ENCODE measurements at regions not wholly inside any gene's neighbourhood (a gene's known extent, or its start where the extent isn't known, plus 50 kb on each side); places are given as distances from the start of the nearest gene placed in this dataset.

DNA sequence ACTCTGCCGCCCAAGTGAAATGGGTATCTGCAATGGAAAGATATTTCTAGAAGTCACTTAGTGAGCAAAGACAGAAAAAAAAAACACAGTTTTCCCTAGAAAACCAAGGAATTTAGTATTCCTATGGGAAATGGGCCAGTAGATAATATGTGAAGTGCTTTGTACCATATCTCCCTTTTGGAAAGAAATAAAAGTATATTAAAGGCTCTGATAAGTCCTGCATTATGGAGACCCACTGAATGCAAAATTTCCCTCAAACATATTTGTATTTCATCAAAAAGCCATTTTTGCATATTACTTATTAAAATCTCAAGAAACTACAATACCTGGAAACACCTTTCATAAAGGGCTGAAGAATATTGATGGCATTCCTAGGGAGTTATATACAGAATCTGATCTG, 51.6 kb upstream of the DYNLRB2 start:
- Histone ChIP-seq H3K27ac (ENCODE audit: low read depth, low read length) (no peak overlapping the region), H3K4me3 (ENCODE audit: low read length) (no peak overlapping the region), H3K36me3 (ENCODE audit: insufficient read depth, low read length) (no peaks in the 10 kb centered on the region), H3K4me1 (ENCODE audit: insufficient read depth, low read length) (no peaks in the 10 kb centered on the region), H3K27me3 (ENCODE audit: insufficient read depth, low read length, poor library complexity, severe bottlenecking) (no peaks in the 10 kb centered on the region), H3K9me3 (ENCODE audit: low read length) (no peaks in the 10 kb centered on the region)
- DNase-seq = no peak
- ChIA-PET CTCF (no interaction called here), POLR2A (no interaction called here)
- Mint-ChIP-seq H3K27me3 (peaks cover 15 to 33% of the 10 kb centered on the region in 2 donors), H3K4me3 (no peak overlapping the region), H3K9me3 (no peaks in the 10 kb centered on the region), H3K4me1 (no peaks in the 10 kb centered on the region), H3K27ac (no peak overlapping the region), H3K36me3 (no peaks in the 10 kb centered on the region)

DNA sequence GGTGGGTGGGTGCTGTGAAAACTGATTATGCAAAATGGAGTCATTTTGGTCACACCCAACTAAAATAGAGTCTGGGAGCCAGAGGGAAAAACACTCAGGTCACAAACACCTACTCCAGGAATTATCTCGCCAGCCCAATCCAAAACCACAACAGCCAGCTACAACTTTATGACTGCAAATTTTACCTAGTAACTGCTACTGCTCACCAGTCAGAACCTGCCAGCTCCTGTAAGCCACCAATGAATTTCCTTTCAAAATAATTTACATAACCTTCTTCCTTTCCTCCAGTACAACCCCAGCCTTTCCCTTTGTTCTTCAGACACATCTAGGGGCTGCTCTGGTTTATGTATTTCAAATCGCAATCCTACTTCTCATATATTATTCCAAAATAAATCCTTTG, 52.6 kb upstream of the DYNLRB2 start:
- Mint-ChIP-seq H3K4me1 (no peaks in the 10 kb centered on the region), H3K27ac (no peak overlapping the region), H3K4me3 (no peak overlapping the region), H3K27me3 (peaks cover 16 to 36% of the 10 kb centered on the region in 2 donors), H3K36me3 (no peaks in the 10 kb centered on the region), H3K9me3 (no peaks in the 10 kb centered on the region)
- Histone ChIP-seq H3K36me3 (ENCODE audit: insufficient read depth, low read length) (no peaks in the 10 kb centered on the region), H3K27me3 (ENCODE audit: insufficient read depth, low read length, poor library complexity, severe bottlenecking) (no peaks in the 10 kb centered on the region), H3K27ac (ENCODE audit: low read depth, low read length) (no peak overlapping the region), H3K4me3 (ENCODE audit: low read length) (no peak overlapping the region), H3K4me1 (ENCODE audit: insufficient read depth, low read length) (no peaks in the 10 kb centered on the region), H3K9me3 (ENCODE audit: low read length) (no peaks in the 10 kb centered on the region)
- no peak for DNase-seq
- POLR2A ChIA-PET = no interaction called here
- CTCF ChIA-PET = no interaction called here

GRCh38 chr16:80480664-80481063, 60.1 kb upstream of the DYNLRB2 start:
- ChIA-PET POLR2A (no interaction called here), CTCF (no interaction called here)
- Histone ChIP-seq H3K27ac (ENCODE audit: low read depth, low read length) (no peak overlapping the region), H3K4me1 (ENCODE audit: insufficient read depth, low read length) (no peaks in the 10 kb centered on the region), H3K4me3 (ENCODE audit: low read length) (no peak overlapping the region), H3K27me3 (ENCODE audit: insufficient read depth, low read length, poor library complexity, severe bottlenecking) (no peaks in the 10 kb centered on the region), H3K9me3 (ENCODE audit: low read length) (no peaks in the 10 kb centered on the region), H3K36me3 (ENCODE audit: insufficient read depth, low read length) (no peaks in the 10 kb centered on the region)
- H3K27ac Mint-ChIP-seq = no peak overlapping the region
- no peaks in the 10 kb centered on the region for H3K4me1 Mint-ChIP-seq
- H3K27me3 Mint-ChIP-seq = peaks cover 18 to 29% of the 10 kb centered on the region in 2 donors
- DNase-seq = no peak
- H3K9me3 Mint-ChIP-seq = no peaks in the 10 kb centered on the region
- H3K36me3 Mint-ChIP-seq = no peaks in the 10 kb centered on the region
- H3K4me3 Mint-ChIP-seq = no peak overlapping the region

DNA sequence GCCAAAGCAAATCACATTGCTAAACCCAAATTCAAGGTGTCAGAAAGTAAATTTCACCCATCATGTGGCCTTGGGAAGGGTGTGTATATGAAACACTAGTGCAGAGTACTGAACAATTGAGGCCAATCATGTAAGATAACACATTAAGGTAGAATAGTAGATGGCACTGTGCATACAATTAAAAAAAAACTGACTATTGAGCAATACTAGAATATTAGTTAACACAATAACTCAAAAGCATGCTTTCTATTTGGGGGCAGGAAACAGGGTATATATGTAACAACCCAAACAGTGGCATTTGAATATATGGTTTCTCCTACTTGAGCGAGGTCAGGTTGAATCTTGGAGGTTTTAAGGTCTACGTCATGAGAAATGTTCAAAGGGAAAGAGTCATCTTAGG, 63.0 kb upstream of the DYNLRB2 start:
- POLR2A ChIA-PET = no interaction called here
- no peak overlapping the region for H3K27ac Mint-ChIP-seq

GRCh38 chr16:80468029-80468428, 72.8 kb upstream of the DYNLRB2 start:
- Histone ChIP-seq H3K36me3 (ENCODE audit: insufficient read depth, low read length) (no peaks in the 10 kb centered on the region), H3K4me3 (ENCODE audit: low read length) (no peak overlapping the region), H3K9me3 (ENCODE audit: low read length) (no peaks in the 10 kb centered on the region), H3K27me3 (ENCODE audit: insufficient read depth, low read length, poor library complexity, severe bottlenecking) (peaks cover 4% of the 10 kb centered on the region), H3K27ac (ENCODE audit: low read depth, low read length) (no peak overlapping the region), H3K4me1 (ENCODE audit: insufficient read depth, low read length) (no peaks in the 10 kb centered on the region)
- Mint-ChIP-seq H3K27me3 (peaks cover 11 to 43% of the 10 kb centered on the region in 2 donors), H3K27ac (no peak overlapping the region), H3K4me3 (no peak overlapping the region), H3K4me1 (peaks cover 0 to 5% (median 0%) of the 10 kb centered on the region in 3 donors), H3K9me3 (no peaks in the 10 kb centered on the region), H3K36me3 (no peaks in the 10 kb centered on the region)
- POLR2A ChIA-PET = no interaction called here
- CTCF ChIA-PET = no interaction called here
- DNase-seq = no peak

More for the DNA sequence above, 63.0 kb upstream of the DYNLRB2 start:
- no peak overlapping the region for H3K4me3 Mint-ChIP-seq
- no peaks in the 10 kb centered on the region for H3K36me3 Mint-ChIP-seq
- Histone ChIP-seq H3K36me3 (ENCODE audit: insufficient read depth, low read length) (no peaks in the 10 kb centered on the region), H3K27me3 (ENCODE audit: insufficient read depth, low read length, poor library complexity, severe bottlenecking) (no peaks in the 10 kb centered on the region), H3K27ac (ENCODE audit: low read depth, low read length) (no peak overlapping the region), H3K4me1 (ENCODE audit: insufficient read depth, low read length) (no peaks in the 10 kb centered on the region), H3K4me3 (ENCODE audit: low read length) (no peak overlapping the region), H3K9me3 (ENCODE audit: low read length) (no peaks in the 10 kb centered on the region)
- H3K4me1 Mint-ChIP-seq = no peaks in the 10 kb centered on the region
- H3K9me3 Mint-ChIP-seq = peaks cover 0 to 2% (median 0%) of the 10 kb centered on the region in 5 donors
- CTCF ChIA-PET = no interaction called here
- no peak for DNase-seq
- H3K27me3 Mint-ChIP-seq = peaks cover 11 to 25% of the 10 kb centered on the region in 2 donors

GRCh38 chr16:80466024-80466987, 74.5 kb upstream of the DYNLRB2 start:
- POLR2A ChIA-PET = no interaction called here
- Mint-ChIP-seq H3K4me3 (no peak overlapping the region), H3K9me3 (no peaks in the 10 kb centered on the region), H3K36me3 (no peaks in the 10 kb centered on the region), H3K27me3 (peaks cover 11 to 44% of the 10 kb centered on the region in 2 donors), H3K4me1 (peaks cover 0 to 5% (median 0%) of the 10 kb centered on the region in 3 donors), H3K27ac (no peak overlapping the region)
- no peaks in the 10 kb centered on the region for H3K9me3 ChIP-seq (ENCODE audit: low read length)
- no peaks in the 10 kb centered on the region for H3K4me1 ChIP-seq (ENCODE audit: insufficient read depth, low read length)
- peak; percentile 7 to 63 (median 31) for DNase-seq
- H3K27me3 ChIP-seq (ENCODE audit: insufficient read depth, low read length, poor library complexity, severe bottlenecking) = peaks cover 4% of the 10 kb centered on the region
- no peak overlapping the region for H3K4me3 ChIP-seq (ENCODE audit: low read length)
- no peaks in the 10 kb centered on the region for H3K36me3 ChIP-seq (ENCODE audit: insufficient read depth, low read length)
- H3K27ac ChIP-seq (ENCODE audit: low read depth, low read length) = no peak overlapping the region
- CTCF ChIA-PET = interaction anchor here (0.7 to 1.2 kb wide), 2 partner anchors 10 to 14 kb away, joined by 3 to 8 read pairs; no protein-coding TSS in a partner anchor

DNA sequence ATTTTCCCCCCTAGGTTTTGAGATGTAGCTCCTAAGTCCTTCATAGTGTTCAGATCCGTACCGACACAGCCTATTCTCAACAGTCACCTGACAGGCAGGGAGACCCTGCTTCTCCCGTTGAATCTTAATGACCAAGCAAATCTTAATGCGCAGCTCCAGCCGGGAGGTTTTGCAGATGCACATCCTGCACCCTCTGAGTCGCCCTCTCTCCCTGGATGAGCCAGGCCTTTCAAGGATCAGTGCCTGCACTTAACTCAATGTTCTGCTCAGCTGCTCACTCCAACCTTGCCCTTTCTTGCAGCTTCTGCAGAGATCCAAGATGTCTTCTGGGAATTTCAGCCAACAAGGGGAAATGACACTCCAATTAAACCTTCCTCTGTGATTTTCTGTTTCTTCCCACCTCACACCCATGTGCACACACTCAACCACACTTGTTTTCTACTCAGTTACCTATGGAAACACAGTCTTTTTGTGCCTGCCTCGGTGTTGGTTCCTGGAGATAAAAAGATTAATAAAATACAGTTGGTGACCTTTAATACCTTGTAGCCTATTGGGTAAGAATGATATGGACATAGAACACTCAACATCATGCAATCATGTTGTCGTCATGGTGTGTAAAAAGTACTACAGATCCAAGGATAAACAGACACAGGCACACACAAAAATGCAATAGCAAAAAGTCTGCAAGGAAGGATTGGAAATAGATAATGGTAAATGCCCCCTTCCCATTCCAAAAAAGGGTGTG, 76.9 kb upstream of the DYNLRB2 start:
- Histone ChIP-seq H3K27me3 (ENCODE audit: insufficient read depth, low read length, poor library complexity, severe bottlenecking) (peaks cover 4% of the 10 kb centered on the region), H3K4me1 (ENCODE audit: insufficient read depth, low read length) (no peaks in the 10 kb centered on the region), H3K9me3 (ENCODE audit: low read length) (no peaks in the 10 kb centered on the region), H3K27ac (ENCODE audit: low read depth, low read length) (no peak overlapping the region), H3K36me3 (ENCODE audit: insufficient read depth, low read length) (no peaks in the 10 kb centered on the region), H3K4me3 (ENCODE audit: low read length) (no peak overlapping the region)
- Mint-ChIP-seq H3K9me3 (no peaks in the 10 kb centered on the region), H3K4me3 (no peak overlapping the region), H3K27ac (no peak overlapping the region), H3K4me1 (peaks cover 0 to 5% (median 0%) of the 10 kb centered on the region in 3 donors), H3K27me3 (peaks cover 16 to 31% of the 10 kb centered on the region in 2 donors), H3K36me3 (no peaks in the 10 kb centered on the region)
- no peak for DNase-seq
- CTCF ChIA-PET = no interaction called here
- POLR2A ChIA-PET = no interaction called here

GRCh38 chr16:80463326-80463725, 77.5 kb upstream of the DYNLRB2 start:
- no peak overlapping the region for H3K27ac Mint-ChIP-seq
- H3K9me3 Mint-ChIP-seq = no peaks in the 10 kb centered on the region
- H3K36me3 Mint-ChIP-seq = no peaks in the 10 kb centered on the region
- DNase-seq = no peak
- peaks cover 0 to 5% (median 0%) of the 10 kb centered on the region in 3 donors for H3K4me1 Mint-ChIP-seq
- peaks cover 4% of the 10 kb centered on the region for H3K27me3 ChIP-seq (ENCODE audit: insufficient read depth, low read length, poor library complexity, severe bottlenecking)
- H3K36me3 ChIP-seq (ENCODE audit: insufficient read depth, low read length) = no peaks in the 10 kb centered on the region
- no peak overlapping the region for H3K27ac ChIP-seq (ENCODE audit: low read depth, low read length)
- no peaks in the 10 kb centered on the region for H3K9me3 ChIP-seq (ENCODE audit: low read length)
- peaks cover 17 to 31% of the 10 kb centered on the region in 2 donors for H3K27me3 Mint-ChIP-seq
- no peaks in the 10 kb centered on the region for H3K4me1 ChIP-seq (ENCODE audit: insufficient read depth, low read length)
- ChIA-PET CTCF (no interaction called here), POLR2A (no interaction called here)
- no peak overlapping the region for H3K4me3 ChIP-seq (ENCODE audit: low read length)
- H3K4me3 Mint-ChIP-seq = no peak overlapping the region

All from CD8-positive, alpha-beta memory T cell (primary cell).